Activated CD4-positive, alpha-beta T cell treated with anti-CD3 and anti-CD28 coated beads for 48 hours (primary cell): ENCODE measurements at regions not wholly inside any gene's neighbourhood (a gene's known extent, or its start where the extent isn't known, plus 50 kb on each side); places are given as distances from the start of the nearest gene placed in this dataset.
A peak's percentile ranks its signal among the peaks of the same experiment; 100 is the strongest.
"Not testable (repeated sequence)": the region's sequence is repeated elsewhere in the genome, so short reads cannot be mapped to it uniquely, and the experiment has no call there.

ENCODE experiments used
- DNase-seq: peaks from one replicate; pipeline ENCODE4 v3.0.0-alpha.2; 2020

GRCh38 chr13:18741696-18742095 is 439.9 kb downstream of the TUBA3C start:
- peak; percentile 5 for DNase-seq

- DNase-seq: no peak
Measured at GRCh38 chr13:18739310-18739709, 442.3 kb downstream of the TUBA3C start.

DNA sequence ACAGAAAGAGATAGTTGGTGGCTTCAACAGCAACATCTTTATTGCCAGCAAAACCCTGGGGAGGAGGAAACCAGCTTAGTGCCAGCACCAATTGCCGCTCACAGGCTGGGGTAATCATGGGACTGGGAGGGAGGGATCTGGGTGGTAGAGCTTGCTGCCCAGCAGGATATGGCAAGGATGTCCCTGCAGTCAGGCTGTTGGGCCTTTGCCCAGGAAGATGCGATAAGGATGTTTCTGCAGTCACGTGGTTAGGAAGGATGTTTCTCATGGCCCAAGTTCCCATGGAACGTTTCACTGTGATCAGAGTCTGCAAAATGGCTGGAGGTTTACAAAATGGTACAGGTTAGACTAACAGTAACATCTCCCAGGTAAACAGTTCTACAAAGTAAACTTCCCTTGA is 443.5 kb downstream of the TUBA3C start:
- not testable (repeated sequence) for DNase-seq

GRCh38 chr13:18727138-18727537 is 454.5 kb downstream of the TUBA3C start:
- not testable (repeated sequence) for DNase-seq

GRCh38 chr13:18726524-18726923 is 455.1 kb downstream of the TUBA3C start:
- DNase-seq: not testable (repeated sequence)

DNA sequence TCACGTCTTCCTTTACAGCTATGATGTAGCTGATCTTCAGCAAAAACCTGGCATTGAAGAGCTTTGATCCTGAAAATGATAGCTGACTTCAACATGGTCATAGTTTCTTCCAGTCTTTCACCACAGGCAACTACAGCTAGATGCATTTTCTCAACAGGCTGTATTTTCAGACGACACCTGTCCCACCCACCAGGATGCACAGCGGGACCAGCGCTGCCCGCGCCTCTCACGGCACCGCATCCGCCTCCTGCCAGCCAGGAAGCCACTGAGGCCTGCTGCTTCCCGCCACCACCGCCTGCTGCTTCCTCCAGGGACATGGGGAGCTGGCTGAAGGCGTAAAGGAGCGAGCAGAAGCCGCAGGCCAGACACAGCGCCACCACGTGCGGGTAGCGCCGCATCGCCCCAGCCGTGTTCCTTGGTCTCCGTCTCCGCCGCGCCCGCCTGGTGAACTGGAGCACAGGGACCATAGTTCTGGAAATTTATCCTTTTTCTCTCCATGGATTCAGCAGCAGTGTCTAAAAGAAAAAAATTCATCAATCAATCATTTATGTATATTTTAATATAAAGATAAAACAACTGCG is 456.3 kb downstream of the TUBA3C start:
- DNase-seq: not testable (repeated sequence)

DNA sequence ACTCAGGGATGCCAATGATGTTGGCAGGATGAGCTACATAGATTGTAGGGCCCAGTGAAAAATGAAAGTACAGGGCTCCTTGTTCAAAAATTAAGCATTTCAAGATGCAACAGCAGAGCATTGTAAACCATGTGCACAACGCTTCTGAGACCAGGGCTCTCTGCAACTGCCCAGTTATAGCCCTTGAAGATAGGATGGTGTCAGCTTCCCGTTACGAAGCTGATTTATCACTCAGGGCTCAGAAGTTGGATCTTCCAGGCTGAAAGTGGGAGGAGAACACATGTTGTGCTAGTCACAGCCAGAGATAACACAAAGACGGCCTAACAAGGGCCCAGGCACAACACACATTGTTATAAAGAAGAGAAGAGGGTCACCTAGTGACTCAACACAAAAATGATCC is 466.7 kb downstream of the TUBA3C start:
- DNase-seq: no peak

DNA sequence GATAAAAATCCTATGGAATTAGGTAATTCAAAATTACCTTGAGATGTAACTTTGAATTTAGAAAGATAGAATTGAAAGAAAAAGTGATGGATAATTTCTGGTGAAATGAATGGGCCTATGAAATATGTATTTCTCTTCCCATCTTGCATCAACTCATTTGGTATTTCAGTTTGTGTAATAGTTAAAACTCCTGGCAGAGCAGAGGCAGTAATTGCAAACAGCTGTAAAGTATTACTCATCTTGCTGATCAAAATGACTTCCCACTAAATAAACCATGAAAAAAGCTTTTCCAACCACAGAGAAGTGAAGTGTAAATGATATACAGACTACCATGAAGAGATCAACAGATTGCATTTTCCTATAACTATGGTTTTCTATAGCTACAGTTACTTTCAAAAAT is 471.0 kb downstream of the TUBA3C start:
- DNase-seq: not testable (repeated sequence)

GRCh38 chr13:18706538-18706937 is 475.1 kb downstream of the TUBA3C start:
- DNase-seq: peak; percentile 2

- DNase-seq: not testable (repeated sequence)
Measured at GRCh38 chr13:18702464-18703247, 479.0 kb downstream of the TUBA3C start.

GRCh38 chr13:18698332-18698731 is 483.3 kb downstream of the TUBA3C start:
- not testable (repeated sequence) for DNase-seq

- not testable (repeated sequence) for DNase-seq
Measured at GRCh38 chr13:18697851-18698250, 483.8 kb downstream of the TUBA3C start.

- not testable (repeated sequence) for DNase-seq
Measured at GRCh38 chr13:18697221-18697620, 484.4 kb downstream of the TUBA3C start.

DNA sequence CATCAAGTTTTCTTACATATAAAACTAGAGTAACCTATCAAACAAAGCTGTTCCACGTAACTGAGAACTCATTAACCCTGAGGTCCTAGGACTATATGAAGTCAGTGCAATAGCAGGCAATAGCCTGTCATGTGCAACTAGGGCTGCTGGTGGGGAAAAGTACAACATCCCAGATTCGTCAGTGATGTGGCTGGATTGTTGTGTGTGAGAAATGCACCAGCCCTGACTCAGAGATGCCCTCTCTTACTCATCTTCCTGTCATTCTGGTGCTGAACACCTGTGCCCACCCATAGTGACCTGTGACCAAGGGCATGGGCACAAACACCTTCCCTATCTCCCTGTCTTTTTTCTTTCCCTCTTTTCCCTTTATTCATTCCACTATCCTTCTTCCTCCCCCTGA is 504.2 kb downstream of the TUBA3C start:
- DNase-seq: not testable (repeated sequence)

DNA sequence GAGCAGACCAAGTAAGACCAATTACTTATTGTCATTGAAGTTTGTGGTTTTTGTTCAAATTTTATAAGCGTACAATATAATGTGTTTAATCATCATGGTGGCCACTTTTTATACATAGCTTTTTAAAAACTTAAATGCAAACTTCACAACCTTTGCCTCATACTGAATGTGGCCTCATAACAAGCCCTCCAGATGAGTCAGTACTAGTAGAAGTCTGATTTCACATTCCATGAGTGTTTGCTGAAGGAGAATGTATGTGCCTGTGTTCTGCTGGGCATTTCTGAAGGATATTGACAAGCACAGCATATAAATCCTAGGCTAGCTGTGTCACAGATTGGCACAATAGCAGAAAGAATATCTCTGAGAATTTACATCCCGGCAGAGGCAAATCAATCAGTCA is 506.4 kb downstream of the TUBA3C start:
- not testable (repeated sequence) for DNase-seq

GRCh38 chr13:18673794-18674193 is 507.8 kb downstream of the TUBA3C start:
- not testable (repeated sequence) for DNase-seq

GRCh38 chr13:18666585-18666984 is 515.0 kb downstream of the TUBA3C start:
- not testable (repeated sequence) for DNase-seq

DNA sequence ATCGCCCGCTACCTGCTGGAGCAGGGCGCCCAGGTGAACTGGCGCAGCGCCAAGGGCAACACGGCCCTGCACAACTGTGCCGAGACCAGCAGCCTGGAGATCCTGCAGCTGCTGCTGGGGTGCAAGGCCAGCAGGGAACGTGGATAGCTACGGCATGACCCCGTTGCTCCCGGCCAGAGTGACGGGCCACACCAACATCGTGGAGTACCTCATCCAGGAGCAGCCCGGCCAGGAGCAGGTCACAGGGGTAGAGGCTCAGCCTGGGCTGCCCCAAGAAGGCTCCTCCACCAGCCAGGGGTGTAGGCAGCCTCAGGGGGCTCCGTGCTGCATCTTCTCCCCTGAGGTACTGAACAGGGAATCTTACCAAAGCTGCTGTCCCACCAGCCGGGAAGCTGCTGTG is 515.9 kb downstream of the TUBA3C start:
- not testable (repeated sequence) for DNase-seq

GRCh38 chr13:18665124-18665523 is 516.5 kb downstream of the TUBA3C start:
- not testable (repeated sequence) for DNase-seq

DNA sequence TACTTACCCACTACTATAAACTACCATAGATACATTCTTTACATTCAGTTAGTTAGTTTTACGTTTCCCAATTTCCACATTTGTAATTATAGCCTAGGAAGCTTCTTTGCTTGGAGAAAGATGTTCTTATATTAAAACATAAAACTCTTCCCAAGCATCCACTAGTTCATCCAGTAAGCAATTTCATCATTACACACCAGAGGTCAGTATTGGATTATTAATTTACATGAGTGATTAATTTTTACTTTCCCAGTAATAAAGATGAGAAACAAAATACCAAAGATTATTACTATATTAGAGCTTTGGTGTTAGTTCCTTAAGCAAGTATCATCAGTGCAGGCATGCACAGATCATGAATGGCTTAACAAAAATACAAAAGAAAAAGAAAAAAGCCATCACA is 518.4 kb downstream of the TUBA3C start:
- not testable (repeated sequence) for DNase-seq

GRCh38 chr13:18643644-18644172 is 537.9 kb downstream of the TUBA3C start:
- DNase-seq: peak; percentile 59

GRCh38 chr13:18628928-18629327 is 552.7 kb downstream of the TUBA3C start:
- DNase-seq: not testable (repeated sequence)

DNA sequence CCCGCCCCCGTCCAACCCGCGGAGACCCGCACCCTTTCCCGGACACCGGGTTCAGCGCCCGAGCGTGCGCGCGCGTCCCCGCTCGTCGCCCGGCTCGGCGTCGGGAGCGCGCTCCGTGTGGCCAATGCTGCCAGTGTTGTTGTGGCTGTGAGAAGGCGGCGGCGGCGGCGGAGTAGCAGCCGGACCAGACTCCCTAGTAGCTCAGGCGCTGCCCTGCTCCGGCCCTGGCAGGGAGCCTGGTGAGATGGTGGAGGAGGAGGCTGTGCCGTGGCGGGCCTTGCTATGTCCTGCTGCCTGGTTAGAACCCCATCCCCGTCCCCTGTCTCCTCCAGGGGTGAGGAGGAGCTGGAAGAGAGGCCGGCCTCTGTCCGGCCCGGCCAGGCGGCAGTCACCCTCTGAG is 553.2 kb downstream of the TUBA3C start:
- DNase-seq: no peak

DNA sequence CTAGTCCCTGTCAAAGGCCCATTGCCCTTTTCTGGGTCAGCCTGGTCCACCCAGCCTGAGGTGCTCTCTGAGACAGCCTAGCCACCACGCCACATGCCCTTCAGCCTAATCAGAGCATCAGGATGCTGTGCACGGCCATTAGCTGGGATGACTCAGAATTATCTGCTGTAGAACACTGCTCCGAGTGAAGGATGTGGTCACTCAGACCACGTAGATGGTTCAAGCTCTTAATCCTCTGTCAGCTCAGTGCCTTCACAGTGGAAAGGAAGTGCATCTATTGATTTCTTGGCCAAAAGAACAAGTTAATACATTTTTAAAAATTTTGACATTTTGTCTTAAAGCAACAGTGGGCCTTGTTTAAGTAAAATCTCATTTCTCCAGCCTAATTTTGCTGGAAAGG is 557.6 kb downstream of the TUBA3C start:
- not testable (repeated sequence) for DNase-seq
